K562 (cell line): ENCODE measurements at regions not wholly inside any gene's neighbourhood (a gene's known extent, or its start where the extent isn't known, plus 50 kb on each side); places are given as distances from the start of the nearest gene placed in this dataset.

ENCODE experiments used
- CEBPB ChIP-seq: fragments of 450-650 bp; IDR thresholded peaks from 2 replicates; pipeline ENCODE4 v1.6.1; 2016; ENCODE audit warnings: missing genetic modification characterization, missing compliant biosample characterization
- ETV6 ChIP-seq, 3 experiments: fragments of 150-350 bp in 1 of 3; sonication (generic) in 1 of 3; formaldehyde crosslinking in 1 of 3; IDR thresholded peaks; 2 replicates each; pipeline versions ENCODE4 v1.6.1 to v1.8.0; 2014 to 2022; ENCODE audit warnings: borderline replicate concordance in 2 of 3, low read depth in 2 of 3, antibody characterized with exemption in 1 of 3, low read length in 1 of 3, mild to moderate bottlenecking in 1 of 3, missing genetic modification reagents in 1 of 3
- FOSL1 ChIP-seq: fragments of 200-800 bp; sonication (Bioruptor generic); conservative IDR thresholded peaks from 2 replicates; pipeline ENCODE4 v1.6.1; 2016; ENCODE audit warnings: missing genetic modification characterization, missing compliant biosample characterization
- KDM5B ChIP-seq: fragments of 200-600 bp; sonication (generic); IDR thresholded peaks from 2 replicates; pipeline ENCODE4 v1.6.1; 2012; ENCODE audit warnings: low read depth, mild to moderate bottlenecking, moderate library complexity, low read length, control low read depth, inconsistent platforms; ENCODE audit not compliant: insufficient replicate concordance
- MYBL2 ChIP-seq, 2 experiments: fragments of 450-650 bp in 1 of 2; sonication (generic) in 1 of 2; formaldehyde crosslinking in 1 of 2; IDR thresholded peaks; 2 replicates each; pipeline versions ENCODE4 v1.6.1 to v1.8.1; 2017 to 2022; ENCODE audit warnings: borderline replicate concordance in 1 of 2, inconsistent platforms in 1 of 2, low read depth in 1 of 2, mild to moderate bottlenecking in 1 of 2, missing genetic modification reagents in 1 of 2, moderate library complexity in 1 of 2
- NELFE ChIP-seq: IDR thresholded peaks from 2 replicates; pipeline ENCODE4 v1.6.1; 2011; ENCODE audit warnings: mild to moderate bottlenecking; ENCODE audit not compliant: insufficient read depth, insufficient read length
- NRF1 ChIP-seq, 2 experiments: fragments of 450-650 bp; IDR thresholded peaks in 1 of 2; conservative IDR thresholded peaks in 1 of 2; 2 replicates each; pipeline ENCODE4 v1.6.1; 2014; ENCODE audit warnings: mild to moderate bottlenecking in 2 of 2
- PREB ChIP-seq: sonication (generic); formaldehyde crosslinking; IDR thresholded peaks from 2 replicates; pipeline ENCODE4 v1.8.1; 2023; ENCODE audit warnings: mild to moderate bottlenecking, missing genetic modification reagents
- RBM15 ChIP-seq: fragments of 200-400 bp; formaldehyde crosslinking; IDR thresholded peaks from 2 replicates; pipeline ENCODE4 v1.6.1; 2018; ENCODE audit warnings: mild to moderate bottlenecking, low read length, moderate library complexity; ENCODE audit not compliant: insufficient read depth
- RFX7 ChIP-seq: fragments of 250-450 bp; sonication (Bioruptor Pico); IDR thresholded peaks from 2 replicates; pipeline ENCODE4 v1.5.1; 2021; ENCODE audit warnings: mild to moderate bottlenecking
- SMARCE1 ChIP-seq: fragments of 450-650 bp; IDR thresholded peaks from 2 replicates; pipeline ENCODE4 v1.7.1; 2016; ENCODE audit warnings: mild to moderate bottlenecking
- SP1 ChIP-seq: sonication (generic); formaldehyde crosslinking; IDR thresholded peaks from 2 replicates; pipeline ENCODE4 v1.8.1; 2022; ENCODE audit warnings: mild to moderate bottlenecking, missing genetic modification reagents
- SRSF9 ChIP-seq: fragments of 200-400 bp; formaldehyde crosslinking; IDR thresholded peaks from 2 replicates; pipeline ENCODE4 v1.6.1; 2017; ENCODE audit warnings: low read depth, low read length, borderline replicate concordance
- TEAD1 ChIP-seq, 2 experiments: fragments of 450-650 bp in 1 of 2; sonication (generic) in 1 of 2; formaldehyde crosslinking; IDR thresholded peaks; 2 replicates each; pipeline versions ENCODE4 v1.4.0 to v1.8.0; 2020 to 2022; ENCODE audit warnings: mild to moderate bottlenecking in 2 of 2, missing genetic modification reagents in 1 of 2
- TFAM ChIP-seq: fragments of 250-450 bp; sonication (Bioruptor Pico); conservative IDR thresholded peaks from 2 replicates; pipeline ENCODE4 v1.5.0; 2021; ENCODE audit warnings: mild to moderate bottlenecking, moderate library complexity
- YY1 ChIP-seq, 3 experiments: IDR thresholded peaks; 2 replicates each; pipeline ENCODE4 v1.6.1; 2011; ENCODE audit warnings: low read length in 2 of 3, mild to moderate bottlenecking in 2 of 3, moderate library complexity in 2 of 3, borderline replicate concordance in 1 of 3, control low read depth in 1 of 3, low read depth in 1 of 3; ENCODE audit not compliant: insufficient read depth in 3 of 3, insufficient replicate concordance in 2 of 3, control insufficient read depth in 1 of 3, insufficient read length in 1 of 3; ENCODE audit errors: extremely low read depth in 1 of 3
- ZNF124 ChIP-seq: sonication (generic); formaldehyde crosslinking; IDR thresholded peaks from 2 replicates; pipeline ENCODE4 v1.8.1; 2022; ENCODE audit warnings: missing genetic modification reagents
- ZNF224 ChIP-seq: sonication (generic); formaldehyde crosslinking; IDR thresholded peaks from 2 replicates; pipeline ENCODE4 v1.8.0; 2022; ENCODE audit warnings: mild to moderate bottlenecking, missing genetic modification reagents
- ZNF592 ChIP-seq: fragments of 450-650 bp; IDR thresholded peaks from 2 replicates; pipeline ENCODE4 v1.6.1; 2017; ENCODE audit warnings: antibody characterized with exemption, mild to moderate bottlenecking
- ZNF695 ChIP-seq: fragments of 450-650 bp; formaldehyde crosslinking; IDR thresholded peaks from 2 replicates; pipeline ENCODE4 v1.4.0; 2020; ENCODE audit warnings: mild to moderate bottlenecking, moderate library complexity

GRCh38 chr3:72143322-72143721, 358.4 kb upstream of the PROK2 start (continued):
- no peak for TF ChIP-seq TEAD1 (CRISPR knock-in tag; IDR thresholded peaks at IDR 0.05)
- TF ChIP-seq ZNF224 (CRISPR knock-in tag): no peak
- TF ChIP-seq RBM15: no peak
- no peak for TF ChIP-seq YY1 (IDR thresholded peaks at IDR 0.05; ENCODE audit: borderline replicate concordance in 1 of 3, control insufficient read depth in 1 of 3, extremely low read depth in 1 of 3, insufficient read depth in 3 of 3, insufficient read length in 1 of 3, insufficient replicate concordance in 2 of 3, low read depth in 1 of 3, low read length in 2 of 3)
- no peak for TF ChIP-seq KDM5B
- TF ChIP-seq ETV6 (IDR thresholded peaks at IDR 0.05; ENCODE audit: borderline replicate concordance in 1 of 2, low read depth in 2 of 2, low read length in 1 of 2): no peak
- no peak for TF ChIP-seq ETV6 (CRISPR knock-in tag; IDR thresholded peaks at IDR 0.05; ENCODE audit: borderline replicate concordance)
- TF ChIP-seq PREB (CRISPR knock-in tag): no peak
- TF ChIP-seq CEBPB (tag): no peak
- TF ChIP-seq RFX7 (CRISPR knock-in tag): no peak
- no peak for TF ChIP-seq TFAM (CRISPR knock-in tag)
- no peak; a peak in 1 of 4 replicates for TF ChIP-seq NRF1 (conservative IDR thresholded peaks at IDR 0.05 in 1 of 2, IDR thresholded peaks at IDR 0.05 in 1 of 2)
- TF ChIP-seq SRSF9: no peak
- TF ChIP-seq SP1 (CRISPR knock-in tag): no peak; the same call in 1 of the 2 replicates
- TF ChIP-seq FOSL1: peak; percentile 93
- TF ChIP-seq SMARCE1: 0 out of 2 replicates have a peak, but pooled peaks have one; percentile 33
- no peak for TF ChIP-seq ZNF124
- TF ChIP-seq NELFE: no peak
- no peak; the same call in 1 of the 2 replicates for TF ChIP-seq MYBL2 (IDR thresholded peaks at IDR 0.05; ENCODE audit: low read depth)
- TF ChIP-seq MYBL2 (CRISPR knock-in tag; IDR thresholded peaks at IDR 0.05; ENCODE audit: borderline replicate concordance): no peak
- peak; percentile 93 for TF ChIP-seq ZNF592
- no peak for TF ChIP-seq ZNF695 (CRISPR knock-in tag)
